Bronchial epithelial cell (primary cell): ENCODE measurements at regions not wholly inside any gene's neighbourhood (a gene's known extent, or its start where the extent isn't known, plus 50 kb on each side); places are given as distances from the start of the nearest gene placed in this dataset.
A peak's percentile ranks its signal among the peaks of the same experiment; 100 is the strongest.

Experiments used
- DNase-seq: peaks from one replicate; pipeline ENCODE4 v3.0.0-alpha.2; 2010; ENCODE audit warnings: low read depth
- FAIRE-seq: peaks from 2 replicates; lab custom pipeline; 2011; peaks lifted over from hg19 to GRCh38; lab: Jason Lieb, UNC
- H3K27me3 ChIP-seq: 2 replicates; pipeline ENCODE4 v1.5.1; 2011; ENCODE audit warnings: low read length; ENCODE audit not compliant: control insufficient read depth, insufficient read depth
- H3K36me3 ChIP-seq: 2 replicates; pipeline ENCODE4 v1.5.1; 2011; ENCODE audit warnings: low read length; ENCODE audit not compliant: control insufficient read depth, insufficient read depth
- H3K4me3 ChIP-seq: 2 replicates; pipeline ENCODE4 v1.5.1; 2011; ENCODE audit warnings: mild to moderate bottlenecking, low read depth, low read length, control low read depth
- CTCF ChIP-seq: IDR thresholded peaks from 2 replicates; pipeline ENCODE4 v1.5.1; 2011; ENCODE audit warnings: mild to moderate bottlenecking, moderate library complexity, low read length, control low read depth, inconsistent platforms; ENCODE audit not compliant: insufficient read depth, severe bottlenecking

- Histone ChIP-seq H3K4me3 (no peak overlapping the region), H3K36me3 (no peaks in the 10 kb centered on the region), H3K27me3 (no peaks in the 10 kb centered on the region)
- peak; percentile 40 for FAIRE-seq
- no peak for TF ChIP-seq CTCF
- peak; percentile 49 for DNase-seq
Measured at GRCh38 chr2:175606010-175606841, 395.8 kb downstream of the LNPK start.

- no peak for FAIRE-seq
- H3K36me3 ChIP-seq: no peaks in the 10 kb centered on the region
Measured at GRCh38 chr2:175605640-175606009, 396.4 kb downstream of the LNPK start.

GRCh38 chr2:175601969-175602368, 400.1 kb downstream of the LNPK start:
- TF ChIP-seq CTCF: no peak
- DNase-seq: no peak
- Histone ChIP-seq H3K27me3 (no peaks in the 10 kb centered on the region), H3K36me3 (no peaks in the 10 kb centered on the region), H3K4me3 (no peak overlapping the region)
- FAIRE-seq: no peak

More at GRCh38 chr2:175605640-175606009, 396.4 kb downstream of the LNPK start:
- Histone ChIP-seq H3K4me3 (no peak overlapping the region), H3K27me3 (no peaks in the 10 kb centered on the region)
- no peak for TF ChIP-seq CTCF
- DNase-seq: no peak

- no peak for TF ChIP-seq CTCF
- no peaks in the 10 kb centered on the region for H3K36me3 ChIP-seq
- FAIRE-seq: peak; percentile 13
- H3K4me3 ChIP-seq: no peak overlapping the region
- H3K27me3 ChIP-seq: no peaks in the 10 kb centered on the region
- DNase-seq: peak; percentile 52
Measured at GRCh38 chr2:175599966-175600831, 401.9 kb downstream of the LNPK start.

- DNase-seq (no peak), FAIRE-seq (no peak)
- no peaks in the 10 kb centered on the region for H3K27me3 ChIP-seq
- no peak overlapping the region for H3K4me3 ChIP-seq
- no peaks in the 10 kb centered on the region for H3K36me3 ChIP-seq
- no peak for TF ChIP-seq CTCF
Measured at GRCh38 chr2:175597286-175597685, 404.8 kb downstream of the LNPK start.
